DMS53 (cell line): ENCODE measurements at regions not wholly inside any gene's neighbourhood (a gene's known extent, or its start where the extent isn't known, plus 50 kb on each side); places are given as distances from the start of the nearest gene placed in this dataset.
"Not testable (repeated sequence)": the region's sequence is repeated elsewhere in the genome, so short reads cannot be mapped to it uniquely, and the experiment has no call there.

Experiments used
- DNase-seq: peaks from one replicate; lab custom pipeline; 2025; lab: John Stamatoyannopoulos, UW

DNA sequence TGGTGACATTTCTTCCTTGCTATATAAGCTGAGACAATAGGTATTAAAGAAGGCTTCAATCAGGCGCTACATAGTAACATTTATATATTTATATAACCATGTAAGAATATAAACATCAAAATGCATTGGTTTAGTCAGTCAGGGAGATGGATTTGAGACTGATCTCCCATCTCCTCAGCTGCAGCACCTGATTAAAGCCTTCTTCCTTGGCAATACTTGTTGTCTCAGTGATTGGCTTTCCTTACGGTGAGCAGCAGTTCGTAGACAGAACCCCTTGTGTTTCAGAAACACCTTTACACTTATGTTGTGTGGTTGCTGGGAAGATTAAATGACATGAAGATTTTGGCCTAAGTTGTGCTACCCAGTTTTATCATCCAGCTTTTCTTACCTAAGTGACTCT, 323.3 kb upstream of the DUSP10 start:
- DNase-seq = no peak

GRCh38 chr1:222064388-222065211, 322.7 kb upstream of the DUSP10 start:
- DNase-seq = peak; percentile 88

DNA sequence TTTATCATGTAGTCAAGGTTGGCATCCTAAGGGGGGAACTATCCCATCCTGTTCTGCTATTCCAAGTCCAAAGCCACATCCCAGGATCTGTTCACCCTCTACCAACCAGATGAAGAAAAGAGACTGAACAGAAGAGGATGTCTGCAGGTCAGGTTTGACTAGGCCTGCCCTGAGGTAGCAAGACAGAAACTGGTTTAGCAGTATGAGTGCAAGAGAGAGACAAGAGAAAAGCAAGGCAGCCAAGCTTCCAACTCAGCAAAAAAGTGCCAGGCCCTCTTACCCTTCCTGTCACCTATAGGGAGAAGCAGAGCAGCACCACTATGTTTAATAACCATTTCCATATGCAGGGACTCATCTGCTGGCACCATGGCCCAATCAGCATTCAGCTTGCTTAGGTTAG, 320.8 kb upstream of the DUSP10 start:
- peak; percentile 21 for DNase-seq

GRCh38 chr1:222061711-222062359, 319.9 kb upstream of the DUSP10 start:
- DNase-seq = peak; percentile 83

- no peak for DNase-seq
Measured at GRCh38 chr1:222060210-222060916, 318.5 kb upstream of the DUSP10 start.

- DNase-seq = peak; percentile 16
Measured at GRCh38 chr1:222058249-222058648, 316.4 kb upstream of the DUSP10 start.

DNA sequence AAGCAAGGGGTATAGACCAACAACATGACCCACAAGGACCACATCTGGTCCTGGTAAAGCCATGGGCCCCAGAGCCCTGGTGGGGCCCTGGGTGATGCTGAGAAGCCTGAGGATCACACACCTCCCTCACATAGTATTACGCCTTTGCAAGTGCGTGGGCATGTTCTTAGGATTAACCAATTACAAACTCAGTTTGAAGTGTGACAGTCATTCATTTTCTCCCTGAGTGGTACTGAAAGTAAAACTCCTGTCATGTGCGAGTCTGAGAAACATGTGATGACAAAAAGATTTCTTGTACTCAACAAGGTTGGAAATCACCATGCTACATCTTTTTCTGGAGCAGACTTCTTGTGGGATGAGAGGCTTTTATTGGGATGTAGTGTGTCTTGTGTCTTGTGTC, 315.3 kb upstream of the DUSP10 start:
- no peak for DNase-seq

GRCh38 chr1:222054416-222054815, 312.5 kb upstream of the DUSP10 start:
- no peak for DNase-seq

GRCh38 chr1:222053790-222054294, 312.0 kb upstream of the DUSP10 start:
- no peak for DNase-seq

DNA sequence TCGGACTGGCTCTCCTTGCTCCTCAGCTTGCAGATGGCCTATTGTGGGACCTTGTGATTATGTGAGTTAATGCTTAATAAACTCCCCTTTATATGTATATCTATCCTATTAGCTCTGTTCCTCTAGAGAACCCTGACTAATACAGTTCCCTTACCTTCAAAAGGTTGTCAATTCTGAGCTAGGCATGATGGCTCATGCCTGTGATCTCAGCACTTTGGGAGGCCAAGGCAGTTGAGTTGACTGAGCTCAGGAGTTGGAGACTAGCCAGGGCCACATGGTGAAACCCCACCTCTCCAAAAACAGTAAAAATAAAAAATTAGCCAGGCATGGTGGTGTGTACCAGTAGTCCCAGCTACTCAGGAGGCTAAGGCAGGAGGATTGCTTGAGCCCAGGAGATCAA, 309.4 kb upstream of the DUSP10 start:
- not testable (repeated sequence) for DNase-seq

GRCh38 chr1:222049661-222050060, 307.8 kb upstream of the DUSP10 start:
- not testable (repeated sequence) for DNase-seq

GRCh38 chr1:222049176-222049575, 307.3 kb upstream of the DUSP10 start:
- no peak for DNase-seq

- peak; percentile 26 for DNase-seq
Measured at GRCh38 chr1:222048094-222048595, 306.3 kb upstream of the DUSP10 start.

GRCh38 chr1:222047366-222047765, 305.5 kb upstream of the DUSP10 start:
- no peak for DNase-seq

GRCh38 chr1:222046684-222047263, 304.9 kb upstream of the DUSP10 start:
- DNase-seq = no peak

GRCh38 chr1:222045786-222046185, 303.9 kb upstream of the DUSP10 start:
- no peak for DNase-seq

- DNase-seq = no peak
Measured at GRCh38 chr1:222045236-222045635, 303.3 kb upstream of the DUSP10 start.

DNA sequence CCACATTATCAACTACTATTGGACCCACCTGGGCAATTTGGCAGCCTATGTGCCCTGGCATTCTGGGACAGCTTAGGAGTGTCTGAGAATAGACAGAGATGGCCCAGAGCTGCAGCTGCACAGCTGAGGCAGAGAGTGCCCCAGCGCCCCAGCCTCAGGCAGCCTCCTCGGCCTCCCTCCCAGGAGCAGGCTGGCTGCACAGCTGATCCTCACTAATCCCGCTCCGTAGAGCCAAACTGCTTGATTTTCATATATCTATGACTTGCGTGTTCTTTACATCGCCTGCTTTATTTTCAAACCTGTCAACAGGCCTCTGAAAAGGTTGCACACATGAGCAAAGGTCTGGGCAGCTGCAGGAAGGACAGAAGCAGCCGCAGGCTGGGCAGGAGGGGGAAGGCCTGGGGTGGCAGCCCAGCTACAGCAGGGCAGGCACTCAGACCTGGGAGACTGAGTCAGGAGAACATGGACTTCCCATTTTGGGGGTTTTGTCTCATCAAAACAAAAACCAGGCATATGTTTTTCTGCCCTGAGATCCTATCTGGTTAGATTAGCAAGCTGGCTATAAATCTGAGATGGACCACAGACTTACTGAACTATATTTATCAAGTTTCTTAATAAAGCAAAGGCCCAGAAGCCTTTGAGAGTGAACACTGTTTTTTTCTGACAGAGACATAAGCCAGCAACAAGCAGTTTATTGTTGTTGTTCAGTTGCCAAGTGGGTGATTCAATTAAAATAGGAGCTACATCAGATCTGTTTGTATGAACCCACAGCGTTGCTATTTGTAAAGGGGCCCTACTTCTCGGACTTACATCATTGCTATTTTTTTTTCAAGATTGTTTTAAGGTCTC, 301.8 kb upstream of the DUSP10 start:
- DNase-seq = no peak

DNA sequence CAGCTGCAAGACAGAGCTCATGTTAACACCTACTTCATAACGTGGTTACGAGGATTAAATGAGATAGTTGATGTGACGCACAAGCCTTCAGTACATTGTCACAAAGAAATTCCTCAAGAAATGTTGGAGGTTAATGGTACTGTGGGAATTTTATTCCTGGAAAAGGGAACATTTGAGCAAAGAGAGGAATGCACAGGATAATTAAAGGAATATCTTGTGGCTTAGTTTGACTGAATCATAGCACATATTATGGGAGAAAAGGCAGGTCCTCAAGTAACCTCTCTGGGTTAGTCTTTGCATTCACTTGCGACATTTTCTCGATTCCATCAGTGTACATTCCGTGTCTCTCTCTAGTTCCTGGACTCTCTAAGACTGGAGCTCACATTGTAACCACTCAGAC, 300.2 kb upstream of the DUSP10 start:
- DNase-seq = no peak

DNA sequence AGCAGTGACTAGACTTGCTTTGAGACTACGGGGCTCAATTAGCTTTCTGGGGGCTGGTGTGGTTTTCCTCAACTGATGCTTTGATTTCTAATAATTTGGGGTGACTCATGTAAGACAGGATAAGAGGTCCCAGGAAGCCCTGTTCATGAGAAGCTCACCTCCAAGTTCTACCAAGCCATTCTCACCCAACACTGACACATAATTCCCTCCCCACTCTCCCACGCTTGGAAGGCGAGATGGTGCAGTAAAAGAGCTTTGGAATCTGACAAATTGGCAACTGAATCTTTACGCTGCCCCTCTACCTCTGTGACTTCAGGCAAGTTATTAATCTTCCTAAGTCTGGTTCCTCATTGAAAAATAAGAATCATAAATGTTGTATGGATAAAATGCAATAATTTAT, 299.1 kb upstream of the DUSP10 start:
- DNase-seq = no peak

DNA sequence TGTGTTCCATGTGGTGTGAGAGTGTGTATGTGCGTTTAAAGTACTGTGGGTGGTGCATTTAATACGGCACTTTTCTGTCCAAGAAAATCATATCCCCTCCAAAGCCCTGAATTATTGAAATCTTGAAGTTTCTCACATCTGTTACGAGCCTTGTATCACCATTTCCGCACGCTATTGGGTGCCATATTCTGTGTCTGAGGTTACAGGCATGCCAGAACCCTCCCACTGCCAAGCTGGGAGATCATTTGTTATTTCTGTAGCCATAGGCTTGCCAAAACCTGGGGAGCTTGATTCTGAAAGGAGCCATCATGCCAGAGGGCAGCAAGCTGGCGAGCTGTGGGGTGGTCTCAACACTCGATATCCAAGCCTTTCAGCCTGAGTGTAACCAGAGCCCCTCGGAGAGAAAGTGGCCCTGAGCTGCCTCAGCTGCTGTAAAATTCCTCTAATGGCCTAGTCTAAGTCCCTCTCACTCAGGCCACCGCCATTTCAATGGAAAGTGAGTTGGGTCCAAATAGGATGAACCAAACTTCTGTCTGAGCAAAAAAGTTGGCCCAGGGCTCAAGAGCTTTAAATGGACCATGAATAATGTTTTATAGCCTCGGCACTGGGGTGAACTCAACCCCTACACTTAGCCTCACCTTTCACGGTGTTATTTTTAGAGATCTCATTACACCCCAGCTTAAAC, 298.4 kb upstream of the DUSP10 start:
- DNase-seq = no peak
